MM.1S (cell line): ENCODE measurements at regions not wholly inside any gene's neighbourhood (a gene's known extent, or its start where the extent isn't known, plus 50 kb on each side); places are given as distances from the start of the nearest gene placed in this dataset.
"Not testable (repeated sequence)": the region's sequence is repeated elsewhere in the genome, so short reads cannot be mapped to it uniquely, and the experiment has no call there.

ENCODE experiments used
- DNase-seq: peaks from one replicate; pipeline ENCODE4 v3.0.0-alpha.2; 2015
- H2AFZ ChIP-seq: fragments of 300-600 bp; sonication (generic); 2 replicates; pipeline ENCODE4 v1.6.0; 2016; ENCODE audit warnings: antibody characterized with exemption, low read length
- H3F3A ChIP-seq: fragments of 300-600 bp; sonication (generic); 2 replicates; pipeline ENCODE4 v1.6.1; 2016; ENCODE audit warnings: mild to moderate bottlenecking, antibody characterized with exemption, low read length, moderate library complexity, mixed read lengths; ENCODE audit not compliant: insufficient read depth
- H3K27ac ChIP-seq: fragments of 300-600 bp; sonication (generic); 2 replicates; pipeline ENCODE4 v1.5.1; 2016; ENCODE audit warnings: mild to moderate bottlenecking, low read length
- H3K27me3 ChIP-seq: fragments of 300-600 bp; sonication (generic); replicated peaks from 2 replicates; pipeline ENCODE4 v1.6.0; 2016; ENCODE audit warnings: low read length; ENCODE audit not compliant: insufficient read depth
- H3K36me3 ChIP-seq: fragments of 300-600 bp; sonication (generic); replicated peaks from 2 replicates; pipeline ENCODE4 v1.6.1; 2016; ENCODE audit warnings: mild to moderate bottlenecking, low read length, mixed read lengths; ENCODE audit not compliant: insufficient read depth
- H3K4me1 ChIP-seq: fragments of 300-600 bp; sonication (generic); 2 replicates; pipeline ENCODE4 v1.6.1; 2016; ENCODE audit warnings: low read length, mixed read lengths
- H3K4me2 ChIP-seq: fragments of 300-600 bp; sonication (generic); 2 replicates; pipeline ENCODE4 v1.6.0; 2016; ENCODE audit warnings: low read depth, low read length
- H3K4me3 ChIP-seq: fragments of 300-600 bp; sonication (generic); 2 replicates; pipeline ENCODE4 v1.5.1; 2016; ENCODE audit warnings: low read length, mixed read lengths
- H3K79me2 ChIP-seq: fragments of 300-600 bp; sonication (generic); 2 replicates; pipeline ENCODE4 v1.6.1; 2016; ENCODE audit warnings: mixed run types, low read length, mixed read lengths
- H3K9ac ChIP-seq: fragments of 300-600 bp; sonication (generic); 2 replicates; pipeline ENCODE4 v1.6.1; 2016; ENCODE audit warnings: low read length, mixed read lengths
- H3K9me2 ChIP-seq: fragments of 300-600 bp; sonication (generic); replicated peaks from 2 replicates; pipeline ENCODE4 v1.6.1; 2016; ENCODE audit warnings: mild to moderate bottlenecking, low read length, mixed read lengths; ENCODE audit not compliant: insufficient read depth
- H3K9me3 ChIP-seq: fragments of 300-600 bp; sonication (generic); replicated peaks from 2 replicates; pipeline ENCODE4 v1.6.1; 2016; ENCODE audit warnings: mild to moderate bottlenecking, low read length, mixed read lengths; ENCODE audit not compliant: insufficient read depth
- H4K20me1 ChIP-seq: fragments of 300-600 bp; sonication (generic); 2 replicates; pipeline ENCODE4 v1.6.1; 2016; ENCODE audit warnings: mild to moderate bottlenecking, low read length, moderate library complexity, mixed read lengths; ENCODE audit not compliant: insufficient read depth
- EZH2 ChIP-seq: fragments of 300-600 bp; sonication (generic); optimal IDR thresholded peaks from 2 replicates; pipeline ENCODE3; 2017; ENCODE audit warnings: low read depth, mild to moderate bottlenecking, antibody characterized with exemption, low read length, mixed read lengths
- EZH2phosphoT487 ChIP-seq: fragments of 300-600 bp; sonication (generic); IDR thresholded peaks from 2 replicates; pipeline ENCODE4 v1.6.1; 2018; ENCODE audit warnings: antibody characterized with exemption, low read length
- TF ChIP-seq, protein P1 (sequence below): fragments of 300-600 bp; sonication (generic); IDR thresholded peaks from 2 replicates; pipeline ENCODE4 v1.5.1; 2016; ENCODE audit warnings: antibody characterized with exemption, low read length, mixed read lengths

DNA sequence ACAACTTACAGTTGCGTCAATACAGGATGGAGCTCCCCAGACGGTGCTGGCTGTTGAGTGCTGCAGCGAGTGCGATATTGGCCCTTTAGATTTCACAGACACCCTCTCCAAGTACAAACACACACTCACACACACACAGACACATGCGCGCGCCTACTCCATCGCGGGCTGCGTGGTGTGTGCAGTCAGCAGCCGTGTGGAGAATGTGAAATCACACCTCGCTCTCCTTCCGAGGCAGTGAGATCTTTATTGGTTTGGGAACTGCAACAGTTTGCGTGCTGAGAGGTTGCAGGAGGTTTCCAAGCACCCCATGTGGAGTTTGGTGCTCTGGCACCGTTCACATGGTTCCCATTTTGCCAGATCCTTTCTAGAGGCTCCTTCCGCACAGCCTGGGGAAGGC lies 372.2 kb downstream of the RRAGC start:
- Histone ChIP-seq H3K9ac (no peak overlapping the region), H3K4me2 (no peak overlapping the region), H3K4me1 (no peaks in the 10 kb centered on the region), H3K9me3 (no peaks in the 10 kb centered on the region), H3K79me2 (no peaks in the 10 kb centered on the region), H3K9me2 (no peaks in the 10 kb centered on the region), H2AFZ (no peak overlapping the region), H3K4me3 (no peak overlapping the region), H3K27ac (no peak overlapping the region), H4K20me1 (no peaks in the 10 kb centered on the region), H3K27me3 (no peaks in the 10 kb centered on the region), H3K36me3 (no peaks in the 10 kb centered on the region), H3F3A (no peaks in the 10 kb centered on the region)
- no peak for DNase-seq
- no peak for TF ChIP-seq EZH2
- TF ChIP-seq EZH2phosphoT487: no peak

DNA sequence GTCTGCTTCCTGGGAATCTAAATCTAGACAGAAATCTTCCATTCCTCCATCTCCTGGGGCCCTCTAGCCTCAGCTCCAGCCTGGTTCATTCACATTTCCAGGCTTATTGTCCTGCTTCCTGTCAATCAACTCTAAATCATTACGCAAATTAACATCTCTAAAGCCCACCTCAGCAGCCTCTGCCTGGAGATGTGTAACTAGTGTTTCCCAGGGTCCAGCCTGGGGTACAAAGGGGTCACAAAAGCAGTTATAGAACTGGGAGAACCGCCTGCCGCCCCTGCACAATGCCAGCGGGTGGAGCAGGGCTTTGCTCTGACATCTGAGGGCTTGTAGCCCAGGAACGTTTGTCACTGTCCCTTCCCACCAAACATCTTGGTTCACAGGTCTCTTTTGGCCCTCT lies 373.5 kb downstream of the RRAGC start:
- H3K27me3 ChIP-seq: no peaks in the 10 kb centered on the region

DNA sequence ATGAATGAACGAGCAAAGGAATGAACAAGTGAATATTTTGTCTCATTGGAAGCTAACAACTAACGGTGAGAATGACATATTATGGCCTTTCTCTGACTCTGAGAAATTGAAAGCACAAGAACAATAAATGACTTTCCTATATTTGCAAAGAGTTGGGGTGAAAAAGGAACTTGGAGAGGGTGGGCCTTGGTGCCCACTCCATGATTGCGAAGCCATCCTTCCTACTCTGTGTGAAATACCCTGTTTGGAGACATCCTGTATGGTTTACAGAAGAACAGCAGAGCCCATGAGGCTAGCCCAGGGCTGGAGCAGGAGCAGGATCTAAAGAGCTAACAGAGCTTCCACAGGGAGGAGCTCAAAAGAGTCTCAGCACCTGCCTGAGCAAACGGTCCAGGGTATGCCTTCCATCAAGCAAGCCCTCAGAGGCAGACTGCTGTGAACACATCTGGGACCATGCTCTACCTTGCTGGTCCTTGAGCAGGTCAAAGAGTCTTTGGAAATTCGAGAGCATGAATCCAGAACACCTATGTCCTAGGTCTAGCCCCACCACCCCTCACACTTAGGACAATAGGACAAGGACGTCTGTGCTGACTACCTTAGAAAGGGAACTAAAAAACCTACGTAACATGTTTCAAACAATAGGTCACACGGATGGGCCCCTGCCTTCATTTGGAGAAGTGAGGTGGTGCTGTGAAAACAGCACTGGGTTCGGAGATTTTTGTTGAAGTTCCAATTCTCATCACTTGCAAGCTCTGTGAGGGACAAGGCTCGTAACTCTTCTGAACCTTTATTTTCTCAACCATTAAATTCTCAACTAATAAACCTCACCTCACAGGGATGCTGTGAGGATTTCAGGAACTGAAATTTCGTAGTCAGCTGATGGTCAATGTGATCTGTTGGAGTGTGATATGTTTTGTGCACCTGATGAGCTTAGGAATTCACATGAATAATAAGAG lies 377.4 kb downstream of the RRAGC start:
- Histone ChIP-seq H3K9me3 (no peaks in the 10 kb centered on the region), H3K4me2 (no peak overlapping the region), H3K9me2 (no peaks in the 10 kb centered on the region), H3F3A (no peaks in the 10 kb centered on the region), H3K9ac (no peak overlapping the region), H3K36me3 (no peaks in the 10 kb centered on the region), H2AFZ (no peak overlapping the region), H3K79me2 (no peaks in the 10 kb centered on the region), H3K4me3 (no peak overlapping the region), H3K27ac (no peak overlapping the region), H4K20me1 (no peaks in the 10 kb centered on the region), H3K4me1 (no peaks in the 10 kb centered on the region), H3K27me3 (no peaks in the 10 kb centered on the region)
- TF ChIP-seq EZH2phosphoT487: no peak
- TF ChIP-seq, protein P1, sequence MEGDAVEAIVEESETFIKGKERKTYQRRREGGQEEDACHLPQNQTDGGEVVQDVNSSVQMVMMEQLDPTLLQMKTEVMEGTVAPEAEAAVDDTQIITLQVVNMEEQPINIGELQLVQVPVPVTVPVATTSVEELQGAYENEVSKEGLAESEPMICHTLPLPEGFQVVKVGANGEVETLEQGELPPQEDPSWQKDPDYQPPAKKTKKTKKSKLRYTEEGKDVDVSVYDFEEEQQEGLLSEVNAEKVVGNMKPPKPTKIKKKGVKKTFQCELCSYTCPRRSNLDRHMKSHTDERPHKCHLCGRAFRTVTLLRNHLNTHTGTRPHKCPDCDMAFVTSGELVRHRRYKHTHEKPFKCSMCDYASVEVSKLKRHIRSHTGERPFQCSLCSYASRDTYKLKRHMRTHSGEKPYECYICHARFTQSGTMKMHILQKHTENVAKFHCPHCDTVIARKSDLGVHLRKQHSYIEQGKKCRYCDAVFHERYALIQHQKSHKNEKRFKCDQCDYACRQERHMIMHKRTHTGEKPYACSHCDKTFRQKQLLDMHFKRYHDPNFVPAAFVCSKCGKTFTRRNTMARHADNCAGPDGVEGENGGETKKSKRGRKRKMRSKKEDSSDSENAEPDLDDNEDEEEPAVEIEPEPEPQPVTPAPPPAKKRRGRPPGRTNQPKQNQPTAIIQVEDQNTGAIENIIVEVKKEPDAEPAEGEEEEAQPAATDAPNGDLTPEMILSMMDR: no peak
- no peak for TF ChIP-seq EZH2
- no peak for DNase-seq

More for the DNA sequence above, 373.5 kb downstream of the RRAGC start:
- H2AFZ ChIP-seq: no peak overlapping the region
- H3K9me2 ChIP-seq: no peaks in the 10 kb centered on the region
- no peaks in the 10 kb centered on the region for H3K9me3 ChIP-seq
- no peak overlapping the region for H3K4me2 ChIP-seq
- no peak overlapping the region for H3K4me3 ChIP-seq
- no peak for TF ChIP-seq EZH2
- TF ChIP-seq, protein P1: no peak
- no peak for TF ChIP-seq EZH2phosphoT487
- no peaks in the 10 kb centered on the region for H3K4me1 ChIP-seq
- no peaks in the 10 kb centered on the region for H4K20me1 ChIP-seq
- no peak overlapping the region for H3K27ac ChIP-seq
- no peak overlapping the region for H3K9ac ChIP-seq
- H3K79me2 ChIP-seq: no peaks in the 10 kb centered on the region
- DNase-seq: no peak
- H3F3A ChIP-seq: no peaks in the 10 kb centered on the region
- no peaks in the 10 kb centered on the region for H3K36me3 ChIP-seq

DNA sequence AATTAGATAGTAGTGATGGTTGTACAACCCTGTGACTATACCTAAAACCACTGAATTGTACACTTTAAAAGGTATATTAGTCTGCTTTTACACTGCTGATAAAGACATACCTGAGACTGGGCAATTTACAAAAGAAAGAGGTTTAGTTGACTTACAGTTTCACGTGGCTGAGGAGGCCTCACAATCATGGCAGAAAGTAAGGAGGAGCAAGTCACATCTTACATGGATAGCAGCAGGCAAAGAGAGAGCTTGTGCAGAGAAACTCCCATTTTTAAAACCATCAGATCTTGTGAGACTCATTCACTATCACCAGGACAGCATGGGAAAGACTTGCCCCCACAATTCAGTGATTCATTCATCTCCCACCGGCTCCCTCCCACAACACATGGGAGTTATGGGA lies 379.9 kb downstream of the RRAGC start:
- H2AFZ ChIP-seq, H3K9ac ChIP-seq, H3K36me3 ChIP-seq, H3K9me3 ChIP-seq, H3K9me2 ChIP-seq, H3K79me2 ChIP-seq, H4K20me1 ChIP-seq, H3K27ac ChIP-seq, H3K4me1 ChIP-seq, H3K4me2 ChIP-seq, H3K27me3 ChIP-seq, H3K4me3 ChIP-seq, DNase-seq: not testable (repeated sequence)
- H3F3A ChIP-seq: peaks cover 12% of the 10 kb centered on the region
